Omental fat pad (tissue), 3 donors: ENCODE measurements at regions not wholly inside any gene's neighbourhood (a gene's known extent, or its start where the extent isn't known, plus 50 kb on each side); places are given as distances from the start of the nearest gene placed in this dataset.

ENCODE experiments used
- ATAC-seq: fragments of 150-250 bp; one replicate; pipeline ENCODE4 v1.9.1; 2016; ENCODE audit warnings: mild to moderate bottlenecking, moderate library complexity; ENCODE audit not compliant: low FRiP score
- DNase-seq: peaks from one replicate; pipeline ENCODE4 v3.0.0-alpha.2; 2019; ENCODE audit warnings: low spot score
- CTCF ChIP-seq, 3 donors: fragments of 450-650 bp; IDR thresholded peaks; one replicate each; pipeline ENCODE4 v1.5.1; 2016 to 2017; ENCODE audit warnings: antibody characterized with exemption in 3 of 3, mild to moderate bottlenecking in 3 of 3, moderate library complexity in 2 of 3

- no peak for TF ChIP-seq CTCF (IDR thresholded peaks at IDR 0.05)
- DNase-seq (no peak), ATAC-seq (no peak)
Observed at GRCh38 chr6:44558024-44558831, 170.7 kb downstream of the CDC5L start.

GRCh38 chr6:44558832-44559251, 171.3 kb downstream of the CDC5L start:
- no peak for ATAC-seq
- TF ChIP-seq CTCF (IDR thresholded peaks at IDR 0.05): no peak
- DNase-seq: no peak

GRCh38 chr6:44559486-44560270, 172.2 kb downstream of the CDC5L start:
- no peak for TF ChIP-seq CTCF (IDR thresholded peaks at IDR 0.05)
- ATAC-seq (no peak), DNase-seq (no peak)

- ATAC-seq (no peak), DNase-seq (no peak)
- no peak for TF ChIP-seq CTCF (IDR thresholded peaks at IDR 0.05)
Observed at GRCh38 chr6:44560458-44561059, 173.1 kb downstream of the CDC5L start.

GRCh38 chr6:44561060-44561623, 173.6 kb downstream of the CDC5L start:
- DNase-seq (no peak), ATAC-seq (no peak)
- no peak for TF ChIP-seq CTCF (IDR thresholded peaks at IDR 0.05)

- ATAC-seq (no peak), DNase-seq (no peak)
Observed at GRCh38 chr6:44561832-44562665, 174.5 kb downstream of the CDC5L start.

More at GRCh38 chr6:44561832-44562665, 174.5 kb downstream of the CDC5L start:
- TF ChIP-seq CTCF (IDR thresholded peaks at IDR 0.05): no peak
